PC-9 (cell line): ENCODE measurements at regions not wholly inside any gene's neighbourhood (a gene's known extent, or its start where the extent isn't known, plus 50 kb on each side); places are given as distances from the start of the nearest gene placed in this dataset.

Source experiments
- BruUV-seq: library from RNA; stranded (reverse); fragments of 400-500 nt; replicated peaks from 2 replicates; lab custom pipeline; 2021; lab: Mats Ljungman, UMichigan
- CTCF ChIA-PET: fragments of 300-600 bp; sonication (Branson Sonifier 250); formaldehyde crosslinking; loops from one replicate; lab custom pipeline; 2022; ENCODE audit warnings: antibody characterized with exemption; lab: Charles Lee
- POLR2A ChIA-PET: fragments of 300-600 bp; sonication (Branson Sonifier 250); formaldehyde crosslinking; loops from one replicate; lab custom pipeline; 2022; ENCODE audit warnings: antibody characterized with exemption; ENCODE audit not compliant: unreplicated experiment; lab: Charles Lee
- DNase-seq, 2 experiments: peaks; one replicate each; pipeline versions ENCODE4 v3.0.0 to v3.0.0-alpha.2; 2015 to 2022; ENCODE audit warnings: mixed read lengths in 1 of 2
- H2AFZ ChIP-seq: fragments of 200-600 bp; sonication (generic); 2 replicates; pipeline ENCODE4 v1.8.1; 2017; ENCODE audit warnings: antibody characterized with exemption
- H3F3A ChIP-seq: fragments of 200-600 bp; sonication (generic); 2 replicates; pipeline ENCODE4 v1.8.1; 2017; ENCODE audit warnings: antibody characterized with exemption, mild to moderate bottlenecking, low read depth; ENCODE audit not compliant: insufficient read depth
- H3K27ac ChIP-seq: fragments of 200-600 bp; sonication (generic); 2 replicates; pipeline ENCODE4 v1.6.1; 2016; ENCODE audit warnings: mixed run types
- H3K27me3 ChIP-seq: fragments of 200-600 bp; sonication (generic); 2 replicates; pipeline ENCODE4 v1.6.1; 2016; ENCODE audit warnings: low read depth, mixed run types; ENCODE audit not compliant: insufficient read depth
- H3K36me3 ChIP-seq: fragments of 200-600 bp; sonication (generic); 2 replicates; pipeline ENCODE4 v1.6.1; 2016; ENCODE audit warnings: low read depth, mixed run types
- H3K4me1 ChIP-seq: fragments of 200-600 bp; sonication (generic); replicated peaks from 2 replicates; pipeline ENCODE4 v1.6.1; 2016; ENCODE audit warnings: mixed run types; ENCODE audit not compliant: insufficient read depth
- H3K4me2 ChIP-seq: fragments of 200-600 bp; sonication (generic); 2 replicates; pipeline ENCODE4 v1.6.1; 2017; ENCODE audit warnings: mixed run types
- H3K4me3 ChIP-seq: fragments of 200-600 bp; sonication (generic); 2 replicates; pipeline ENCODE4 v1.6.1; 2016; ENCODE audit warnings: mixed run types
- H3K79me2 ChIP-seq: fragments of 200-600 bp; sonication (generic); 2 replicates; pipeline ENCODE4 v1.6.1; 2017; ENCODE audit warnings: low read depth, mixed run types
- H3K9me2 ChIP-seq: fragments of 200-600 bp; sonication (generic); 2 replicates; pipeline ENCODE4 v1.8.1; 2017; ENCODE audit warnings: mild to moderate bottlenecking; ENCODE audit not compliant: insufficient read depth
- H3K9me3 ChIP-seq: fragments of 200-600 bp; sonication (generic); 2 replicates; pipeline ENCODE4 v1.8.1; 2016; ENCODE audit warnings: low read depth; ENCODE audit not compliant: insufficient read depth
- H4K20me1 ChIP-seq: fragments of 200-600 bp; sonication (generic); 2 replicates; pipeline ENCODE4 v1.8.1; 2017; ENCODE audit not compliant: insufficient read depth
- CTCF ChIP-seq: fragments of 200-600 bp; sonication (generic); conservative IDR thresholded peaks from 2 replicates; pipeline ENCODE4 v1.6.1; 2017; ENCODE audit warnings: mixed run types, antibody characterized with exemption, mild to moderate bottlenecking, moderate library complexity
- EZH2 ChIP-seq: fragments of 200-600 bp; sonication (generic); IDR thresholded peaks from 2 replicates; pipeline ENCODE4 v1.8.0; 2017; ENCODE audit warnings: antibody characterized with exemption, low read depth
- intact Hi-C: fragments of 100-400 bp; cut with micrococcal nuclease; formaldehyde crosslinking; loops from one replicate; pipeline ENCODE4 v1.10.0; 2022; ENCODE audit not compliant: unreplicated experiment

- TF ChIP-seq CTCF (0 out of 2 replicates have a peak, but pooled peaks have one; percentile 19), EZH2 (no peak)
- Histone ChIP-seq H3K9me2 (no peaks in the 10 kb centered on the region), H3K4me3 (no peak overlapping the region), H3K27ac (no peak overlapping the region), H2AFZ (no peak overlapping the region), H3K9me3 (no peaks in the 10 kb centered on the region), H3K4me1 (no peaks in the 10 kb centered on the region), H3K4me2 (no peak overlapping the region), H3K79me2 (no peaks in the 10 kb centered on the region), H3K36me3 (no peaks in the 10 kb centered on the region), H3K27me3 (no peaks in the 10 kb centered on the region), H3F3A (no peaks in the 10 kb centered on the region), H4K20me1 (no peaks in the 10 kb centered on the region)
- intact Hi-C loops = no loop called here
- ChIA-PET CTCF (no interaction called here), POLR2A (no interaction called here)
- DNase-seq = no peak
- BruUV-seq = no TSS peak
Measured at GRCh38 chr13:53338760-53339159, 310.1 kb downstream of the OLFM4 start.

GRCh38 chr13:53340505-53341143 is 312.0 kb downstream of the OLFM4 start:
- BruUV-seq = no TSS peak
- Histone ChIP-seq H4K20me1 (no peaks in the 10 kb centered on the region), H3K4me2 (no peak overlapping the region), H3K36me3 (no peaks in the 10 kb centered on the region), H3K9me2 (no peaks in the 10 kb centered on the region), H3K9me3 (no peaks in the 10 kb centered on the region), H3K4me1 (no peaks in the 10 kb centered on the region), H3K27ac (no peak overlapping the region), H3K79me2 (no peaks in the 10 kb centered on the region), H3F3A (no peaks in the 10 kb centered on the region), H3K4me3 (no peak overlapping the region), H3K27me3 (no peaks in the 10 kb centered on the region), H2AFZ (no peak overlapping the region)
- DNase-seq = no peak
- TF ChIP-seq CTCF (no peak), EZH2 (no peak)
- CTCF ChIA-PET = no interaction called here
- intact Hi-C loops = no loop called here
- POLR2A ChIA-PET = no interaction called here

GRCh38 chr13:53341144-53341510 is 312.5 kb downstream of the OLFM4 start:
- Histone ChIP-seq H3K27ac (no peak overlapping the region), H3K9me2 (no peaks in the 10 kb centered on the region), H3K79me2 (no peaks in the 10 kb centered on the region), H2AFZ (no peak overlapping the region), H3K9me3 (no peaks in the 10 kb centered on the region), H3K27me3 (no peaks in the 10 kb centered on the region), H4K20me1 (no peaks in the 10 kb centered on the region), H3K4me2 (no peak overlapping the region), H3K4me3 (no peak overlapping the region), H3F3A (no peaks in the 10 kb centered on the region), H3K4me1 (no peaks in the 10 kb centered on the region), H3K36me3 (no peaks in the 10 kb centered on the region)
- CTCF ChIA-PET = no interaction called here
- intact Hi-C loops = no loop called here
- TF ChIP-seq EZH2 (no peak), CTCF (no peak)
- BruUV-seq = no TSS peak
- POLR2A ChIA-PET = no interaction called here
- no peak for DNase-seq
